ENCODE measurements at regions not wholly inside any gene's neighbourhood (a gene's known extent, or its start where the extent isn't known, plus 50 kb on each side); places are given as distances from the start of the nearest gene placed in this dataset.
"Not testable (repeated sequence)": the region's sequence is repeated elsewhere in the genome, so short reads cannot be mapped to it uniquely, and the experiment has no call there.

- H3K4me3 ChIP-seq; H3K9me3 ChIP-seq; H3K27ac ChIP-seq; H3K4me1 ChIP-seq; DNase-seq (ENCODE audit: low spot score in 2 of 2); H3K27me3 ChIP-seq; intact Hi-C loops (cut with DNase I); H3K36me3 ChIP-seq: not testable (repeated sequence)
Measured at GRCh38 chr9:104195142-104195541, 101.0 kb downstream of the SMC2 start.

GRCh38 chr9:104200456-104200994 lies 106.4 kb downstream of the SMC2 start:
- no peak for TF ChIP-seq CTCF (IDR thresholded peaks at IDR 0.05)
- intact Hi-C loops (cut with DNase I): no loop called here
- Histone ChIP-seq H3K4me1 (no peaks in the 10 kb centered on the region), H3K27me3 (no peaks in the 10 kb centered on the region), H3K4me3 (no peak overlapping the region), H3K36me3 (no peaks in the 10 kb centered on the region), H3K27ac (no peak overlapping the region), H3K9me3 (no peaks in the 10 kb centered on the region)
- no peak for DNase-seq (ENCODE audit: low spot score in 2 of 2)

- Histone ChIP-seq H3K4me3 (no peak overlapping the region), H3K9me3 (no peaks in the 10 kb centered on the region)
- TF ChIP-seq CTCF (IDR thresholded peaks at IDR 0.05): no peak
Measured at GRCh38 chr9:104206766-104207165, 112.7 kb downstream of the SMC2 start.

DNA sequence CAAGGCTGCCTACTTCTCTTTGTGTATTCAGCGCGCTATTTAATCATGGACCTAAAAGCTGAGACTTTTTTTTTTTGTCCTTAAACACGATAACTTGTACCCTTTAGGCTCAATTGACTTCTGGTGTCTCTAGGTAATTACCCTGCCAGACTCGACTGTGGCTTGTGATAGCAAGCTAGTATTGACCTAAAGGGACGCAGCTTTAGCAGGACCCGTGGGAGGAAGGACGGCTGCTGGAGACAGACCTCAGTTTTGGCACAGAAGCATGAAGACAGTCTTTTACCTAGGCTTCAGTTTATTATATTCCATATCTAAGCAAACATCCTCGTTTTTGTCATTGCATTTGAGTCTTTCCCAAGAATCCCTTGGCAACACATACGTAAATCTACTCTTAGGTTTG lies 115.3 kb downstream of the SMC2 start:
- H3K36me3 ChIP-seq: no peaks in the 10 kb centered on the region
- TF ChIP-seq CTCF (IDR thresholded peaks at IDR 0.05): no peak
- intact Hi-C loops (cut with DNase I): no loop called here

More at GRCh38 chr9:104206766-104207165, 112.7 kb downstream of the SMC2 start:
- no peaks in the 10 kb centered on the region for H3K36me3 ChIP-seq
- no peak for DNase-seq (ENCODE audit: low spot score in 2 of 2)
- H3K4me1 ChIP-seq: no peaks in the 10 kb centered on the region
- intact Hi-C loops (cut with DNase I): no loop called here
- no peak overlapping the region for H3K27ac ChIP-seq
- H3K27me3 ChIP-seq: no peaks in the 10 kb centered on the region

GRCh38 chr9:104227108-104227507 lies 133.0 kb downstream of the SMC2 start:
- no peaks in the 10 kb centered on the region for H3K27me3 ChIP-seq
- no peaks in the 10 kb centered on the region for H3K9me3 ChIP-seq
- TF ChIP-seq CTCF (IDR thresholded peaks at IDR 0.05): no peak
- intact Hi-C loops (cut with DNase I): no loop called here
- H3K36me3 ChIP-seq: no peaks in the 10 kb centered on the region
- H3K4me1 ChIP-seq: no peaks in the 10 kb centered on the region
- no peak overlapping the region for H3K27ac ChIP-seq
- DNase-seq (ENCODE audit: low spot score in 2 of 2): no peak
- H3K4me3 ChIP-seq: no peak overlapping the region

More for the DNA sequence above, 115.3 kb downstream of the SMC2 start:
- H3K27ac ChIP-seq: no peak overlapping the region
- DNase-seq (ENCODE audit: low spot score in 2 of 2): no peak
- H3K9me3 ChIP-seq: no peaks in the 10 kb centered on the region
- H3K4me1 ChIP-seq: no peaks in the 10 kb centered on the region
- H3K4me3 ChIP-seq: no peak overlapping the region
- H3K27me3 ChIP-seq: no peaks in the 10 kb centered on the region

GRCh38 chr9:104232781-104233341 lies 138.8 kb downstream of the SMC2 start:
- no peak for TF ChIP-seq CTCF (IDR thresholded peaks at IDR 0.05)
- no peaks in the 10 kb centered on the region for H3K36me3 ChIP-seq
- no peaks in the 10 kb centered on the region for H3K9me3 ChIP-seq
- H3K27ac ChIP-seq: no peak overlapping the region
- H3K4me3 ChIP-seq: no peak overlapping the region
- no peak for DNase-seq (ENCODE audit: low spot score in 2 of 2)
- no peaks in the 10 kb centered on the region for H3K27me3 ChIP-seq
- H3K4me1 ChIP-seq: no peaks in the 10 kb centered on the region
- intact Hi-C loops (cut with DNase I): no loop called here

All from ascending aorta (tissue), 2 donors.